ENCODE measurements at regions not wholly inside any gene's neighbourhood (a gene's known extent, or its start where the extent isn't known, plus 50 kb on each side); places are given as distances from the start of the nearest gene placed in this dataset.

DNA sequence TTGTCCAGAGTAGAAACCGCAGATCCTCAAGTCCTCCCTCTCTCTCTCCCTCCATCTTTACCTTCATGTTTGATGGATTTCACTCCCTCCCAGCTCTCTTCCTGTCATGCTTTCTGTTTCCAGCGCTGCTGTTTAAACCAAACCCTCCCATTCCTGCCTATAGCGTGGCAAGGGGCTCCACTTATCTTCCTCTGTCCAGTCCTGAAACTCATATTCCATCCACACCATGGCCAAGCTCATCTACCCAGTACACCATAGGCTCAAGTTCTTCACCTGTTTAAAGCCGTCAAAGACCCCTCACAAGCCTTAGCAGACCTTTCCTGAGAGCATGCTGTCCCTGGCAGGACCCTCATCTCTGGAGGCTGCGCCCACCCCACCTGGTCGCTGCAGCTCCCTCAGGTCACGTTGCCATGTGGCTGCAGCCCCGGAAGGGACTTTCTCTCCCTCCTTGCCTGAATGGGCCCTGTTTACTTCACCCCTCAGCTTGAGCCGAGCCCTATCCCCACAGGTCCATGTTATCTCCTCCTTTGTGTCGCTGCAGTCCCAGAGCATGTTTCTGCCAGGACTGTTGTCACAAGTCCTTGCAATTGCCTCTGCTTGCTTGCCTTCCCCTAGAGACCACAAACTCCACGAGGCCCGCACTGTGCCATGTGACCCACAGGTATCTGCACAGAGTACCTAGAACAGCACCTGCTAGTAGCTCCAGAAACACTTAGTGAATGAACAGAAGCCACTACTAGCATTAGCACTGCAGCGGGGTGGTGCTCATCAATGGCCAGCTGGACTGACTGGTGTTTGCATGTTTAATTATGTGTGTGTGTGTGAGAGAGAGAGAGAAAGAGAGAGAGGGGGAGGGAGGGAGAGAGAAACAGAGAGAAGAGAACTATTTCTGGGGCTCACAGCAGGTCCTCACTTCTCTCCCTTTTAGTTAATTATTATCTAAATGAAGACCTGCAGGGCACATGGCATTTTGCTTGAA lies 149.4 kb upstream of the SNX19 start:
- no peaks in the 10 kb centered on the region for H3K9me3 Mint-ChIP-seq
- POLR2A ChIA-PET: no interaction called here
- CTCF ChIA-PET: interaction anchor here (1.2 kb wide), 1 partner anchor 617 kb away, joined by 3 read pairs; no protein-coding TSS in a partner anchor

DNA sequence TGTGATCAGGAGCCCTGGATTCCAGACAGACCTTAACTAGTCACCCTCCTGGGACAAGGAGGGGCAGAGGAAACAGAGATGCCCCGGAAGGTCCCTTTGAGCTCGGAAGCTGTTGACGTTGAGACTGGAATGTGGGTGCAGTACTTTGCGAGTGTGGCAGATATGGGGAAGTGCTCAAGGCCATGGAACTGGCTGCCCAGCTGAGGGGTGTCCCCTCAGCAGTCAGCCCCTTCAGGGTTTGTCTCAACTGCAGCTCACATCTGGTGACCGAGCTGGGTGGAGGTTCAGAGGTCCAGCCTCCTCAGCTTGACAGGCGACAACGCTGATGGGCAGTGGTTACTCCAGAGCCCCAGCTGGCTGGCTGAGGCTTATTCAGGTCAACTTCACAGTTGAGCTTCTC lies 150.3 kb upstream of the SNX19 start:
- DNase-seq: no peak
- Mint-ChIP-seq H3K27me3 (no peaks in the 10 kb centered on the region), H3K27ac (no peak overlapping the region), H3K36me3 (ENCODE audit: low read depth) (no peaks in the 10 kb centered on the region), H3K9me3 (no peaks in the 10 kb centered on the region), H3K4me3 (no peak overlapping the region), H3K4me1 (no peaks in the 10 kb centered on the region)
- POLR2A ChIA-PET: no interaction called here
- CTCF ChIA-PET: no interaction called here

More for the DNA sequence above, 149.4 kb upstream of the SNX19 start:
- Mint-ChIP-seq H3K27me3 (no peaks in the 10 kb centered on the region), H3K36me3 (ENCODE audit: low read depth) (no peaks in the 10 kb centered on the region), H3K4me3 (no peak overlapping the region), H3K27ac (no peak overlapping the region), H3K4me1 (no peaks in the 10 kb centered on the region)
- DNase-seq: no peak

DNA sequence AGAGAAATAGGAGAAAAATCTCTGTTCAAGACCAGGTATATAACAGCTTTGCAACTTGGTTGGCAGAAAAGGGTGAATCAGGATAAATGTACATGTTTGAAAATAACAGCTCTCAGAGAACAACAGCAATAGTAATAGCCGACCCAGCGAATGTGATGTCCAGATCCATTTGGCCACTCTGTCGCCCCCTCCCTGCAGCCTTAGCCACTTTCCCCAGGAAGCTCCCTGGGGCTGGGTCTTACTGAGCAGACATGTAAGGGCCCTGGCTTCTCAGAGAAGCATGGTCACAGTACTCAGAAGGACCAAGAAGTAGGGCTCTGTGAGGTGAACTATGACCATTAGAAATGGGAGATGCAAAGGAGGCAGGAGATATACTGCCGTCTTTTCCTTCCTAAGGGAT lies 154.1 kb upstream of the SNX19 start:
- ChIA-PET POLR2A (no interaction called here), CTCF (no interaction called here)
- H3K4me1 Mint-ChIP-seq: no peaks in the 10 kb centered on the region
- H3K36me3 Mint-ChIP-seq (ENCODE audit: low read depth): no peaks in the 10 kb centered on the region
- no peak overlapping the region for H3K27ac Mint-ChIP-seq
- peaks cover 3% of the 10 kb centered on the region for H3K27me3 Mint-ChIP-seq
- no peak overlapping the region for H3K4me3 Mint-ChIP-seq
- DNase-seq: no peak
- no peaks in the 10 kb centered on the region for H3K9me3 Mint-ChIP-seq

- Mint-ChIP-seq H3K4me1 (no peaks in the 10 kb centered on the region), H3K27ac (no peak overlapping the region), H3K36me3 (ENCODE audit: low read depth) (no peaks in the 10 kb centered on the region), H3K4me3 (no peak overlapping the region), H3K9me3 (no peaks in the 10 kb centered on the region), H3K27me3 (peaks cover 3% of the 10 kb centered on the region)
- POLR2A ChIA-PET: no interaction called here
- CTCF ChIA-PET: no interaction called here
- DNase-seq: no peak
Observed at GRCh38 chr11:131073167-131073566, 156.9 kb upstream of the SNX19 start.

DNA sequence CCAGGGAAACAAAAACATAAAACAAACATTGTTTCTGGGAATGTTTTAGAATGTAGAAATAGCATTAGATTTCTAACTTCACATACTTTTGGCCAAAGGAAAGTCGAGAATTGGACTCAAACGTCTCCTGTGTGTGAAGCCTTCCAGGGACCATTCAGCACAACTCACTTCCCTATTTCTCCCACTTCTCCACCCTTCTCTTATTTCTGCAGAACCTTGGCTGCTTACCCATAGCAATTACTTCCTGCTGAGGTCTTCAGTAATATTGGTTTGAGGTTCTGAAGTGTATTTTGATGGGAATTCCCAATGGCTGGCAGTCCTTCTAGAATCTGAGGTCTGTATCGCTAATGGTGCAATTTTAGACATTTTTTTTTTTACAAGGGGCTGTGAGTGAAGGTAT lies 158.3 kb upstream of the SNX19 start:
- POLR2A ChIA-PET: no interaction called here
- H3K4me1 Mint-ChIP-seq: no peaks in the 10 kb centered on the region
- CTCF ChIA-PET: no interaction called here
- no peak for DNase-seq
- no peak overlapping the region for H3K4me3 Mint-ChIP-seq
- H3K9me3 Mint-ChIP-seq: no peaks in the 10 kb centered on the region
- H3K27me3 Mint-ChIP-seq: peaks cover 3% of the 10 kb centered on the region
- H3K36me3 Mint-ChIP-seq (ENCODE audit: low read depth): no peaks in the 10 kb centered on the region
- H3K27ac Mint-ChIP-seq: no peak overlapping the region

DNA sequence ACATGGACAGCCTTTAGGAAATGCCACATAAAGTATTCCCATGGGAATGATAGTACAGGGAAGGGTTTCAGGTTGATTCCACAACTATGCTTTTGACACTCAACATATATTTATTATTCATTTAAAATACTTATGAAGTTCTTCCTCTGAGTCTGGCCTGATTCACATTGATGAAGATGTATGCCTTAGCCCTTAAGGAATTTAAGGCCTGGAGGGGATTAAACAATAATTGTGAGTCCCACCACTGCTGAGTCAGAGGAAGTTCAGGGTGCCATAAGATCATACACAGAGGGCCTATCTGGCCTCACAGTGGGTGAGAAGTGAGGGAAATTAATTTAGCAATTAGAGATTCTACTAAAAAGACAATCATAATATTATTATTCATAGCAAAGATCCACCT lies 161.1 kb upstream of the SNX19 start:
- DNase-seq: no peak
- ChIA-PET POLR2A (no interaction called here), CTCF (no interaction called here)
- Mint-ChIP-seq H3K4me3 (no peak overlapping the region), H3K36me3 (ENCODE audit: low read depth) (no peaks in the 10 kb centered on the region), H3K27me3 (no peaks in the 10 kb centered on the region), H3K9me3 (no peaks in the 10 kb centered on the region), H3K4me1 (no peaks in the 10 kb centered on the region), H3K27ac (no peak overlapping the region)

GRCh38 chr11:131079036-131079435 lies 162.8 kb upstream of the SNX19 start:
- Mint-ChIP-seq H3K4me3 (no peak overlapping the region), H3K27ac (no peak overlapping the region), H3K36me3 (ENCODE audit: low read depth) (no peaks in the 10 kb centered on the region), H3K4me1 (no peaks in the 10 kb centered on the region), H3K9me3 (no peaks in the 10 kb centered on the region), H3K27me3 (no peaks in the 10 kb centered on the region)
- DNase-seq: no peak
- CTCF ChIA-PET: no interaction called here
- POLR2A ChIA-PET: no interaction called here

- POLR2A ChIA-PET: no interaction called here
- Mint-ChIP-seq H3K4me1 (no peaks in the 10 kb centered on the region), H3K9me3 (peaks cover 8% of the 10 kb centered on the region), H3K4me3 (no peak overlapping the region), H3K27ac (no peak overlapping the region), H3K36me3 (ENCODE audit: low read depth) (no peaks in the 10 kb centered on the region), H3K27me3 (no peaks in the 10 kb centered on the region)
- DNase-seq: no peak
- CTCF ChIA-PET: interaction anchor here (1.1 kb wide), 1 partner anchor 173 kb away, joined by 3 read pairs; the partner anchor contains the start of gene SNX19
Observed at GRCh38 chr11:131089727-131090245, 173.5 kb upstream of the SNX19 start.

DNA sequence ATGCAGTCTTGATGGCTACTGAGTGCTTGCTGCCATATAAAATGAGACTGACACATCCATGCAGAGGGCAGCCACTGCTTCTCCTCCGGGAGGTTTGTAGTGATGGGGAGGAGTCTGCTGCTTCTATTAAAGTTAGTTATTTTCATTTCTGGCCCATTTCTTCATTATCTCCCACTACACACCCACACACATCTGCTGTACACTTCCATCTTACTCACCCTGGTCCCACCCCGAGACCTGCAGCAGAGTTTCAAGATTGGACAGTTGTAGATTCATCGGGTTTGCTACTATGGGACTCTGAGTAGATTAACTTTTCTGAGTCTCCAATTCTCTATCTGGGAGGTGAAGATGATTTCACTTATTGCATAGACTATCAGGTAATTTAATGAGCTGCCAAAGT lies 176.2 kb upstream of the SNX19 start:
- no peak overlapping the region for H3K27ac Mint-ChIP-seq
- ChIA-PET POLR2A (no interaction called here), CTCF (no interaction called here)
- H3K36me3 Mint-ChIP-seq (ENCODE audit: low read depth): no peaks in the 10 kb centered on the region
- no peak overlapping the region for H3K4me3 Mint-ChIP-seq
- DNase-seq: no peak
- H3K9me3 Mint-ChIP-seq: no peaks in the 10 kb centered on the region
- no peaks in the 10 kb centered on the region for H3K27me3 Mint-ChIP-seq
- no peaks in the 10 kb centered on the region for H3K4me1 Mint-ChIP-seq

GRCh38 chr11:131094827-131095226 lies 178.5 kb upstream of the SNX19 start:
- POLR2A ChIA-PET: no interaction called here
- no peaks in the 10 kb centered on the region for H3K27me3 Mint-ChIP-seq
- H3K4me1 Mint-ChIP-seq: no peaks in the 10 kb centered on the region
- H3K36me3 Mint-ChIP-seq (ENCODE audit: low read depth): no peaks in the 10 kb centered on the region
- CTCF ChIA-PET: no interaction called here
- no peak for DNase-seq
- H3K9me3 Mint-ChIP-seq: no peaks in the 10 kb centered on the region
- no peak overlapping the region for H3K4me3 Mint-ChIP-seq
- no peak overlapping the region for H3K27ac Mint-ChIP-seq

GRCh38 chr11:131095511-131096185 lies 179.4 kb upstream of the SNX19 start:
- H3K27me3 Mint-ChIP-seq: no peaks in the 10 kb centered on the region
- H3K4me3 Mint-ChIP-seq: no peak overlapping the region
- H3K27ac Mint-ChIP-seq: no peak overlapping the region
- POLR2A ChIA-PET: no interaction called here
- H3K4me1 Mint-ChIP-seq: no peaks in the 10 kb centered on the region
- no peaks in the 10 kb centered on the region for H3K9me3 Mint-ChIP-seq
- no peaks in the 10 kb centered on the region for H3K36me3 Mint-ChIP-seq (ENCODE audit: low read depth)
- no peak for DNase-seq
- CTCF ChIA-PET: no interaction called here

GRCh38 chr11:131099013-131099412 lies 182.7 kb upstream of the SNX19 start:
- H3K4me3 Mint-ChIP-seq: no peak overlapping the region
- POLR2A ChIA-PET: no interaction called here
- no peaks in the 10 kb centered on the region for H3K36me3 Mint-ChIP-seq (ENCODE audit: low read depth)
- no peaks in the 10 kb centered on the region for H3K27me3 Mint-ChIP-seq
- H3K27ac Mint-ChIP-seq: no peak overlapping the region
- H3K9me3 Mint-ChIP-seq: no peaks in the 10 kb centered on the region
- CTCF ChIA-PET: no interaction called here
- no peaks in the 10 kb centered on the region for H3K4me1 Mint-ChIP-seq
- no peak for DNase-seq

GRCh38 chr11:131099746-131100145 lies 183.5 kb upstream of the SNX19 start:
- H3K27ac Mint-ChIP-seq: no peak overlapping the region
- no peaks in the 10 kb centered on the region for H3K4me1 Mint-ChIP-seq
- CTCF ChIA-PET: no interaction called here

More at GRCh38 chr11:131099746-131100145, 183.5 kb upstream of the SNX19 start:
- Mint-ChIP-seq H3K36me3 (ENCODE audit: low read depth) (no peaks in the 10 kb centered on the region), H3K4me3 (no peak overlapping the region), H3K27me3 (no peaks in the 10 kb centered on the region), H3K9me3 (no peaks in the 10 kb centered on the region)
- POLR2A ChIA-PET: no interaction called here
- DNase-seq: no peak

Data from activated CD4-positive, alpha-beta T cell treated with anti-CD3 and anti-CD28 coated beads, Interleukin-2, amount 10 ng/mL, durations not matched to agents 7 days and 5 days (primary cell).